Neuronal stem cell (in vitro differentiated cells): ENCODE measurements at regions not wholly inside any gene's neighbourhood (a gene's known extent, or its start where the extent isn't known, plus 50 kb on each side); places are given as distances from the start of the nearest gene placed in this dataset.

Experiments used
- DNase-seq: peaks from one replicate; pipeline ENCODE4 v3.0.0-alpha.2; 2013; ENCODE audit warnings: low spot score
- H2AFZ ChIP-seq: one replicate; pipeline ENCODE4 v1.6.1; 2013; ENCODE audit warnings: mild to moderate bottlenecking, low read length, inconsistent platforms
- H2AK5ac ChIP-seq: 2 replicates; pipeline ENCODE4 v1.6.1; 2013; ENCODE audit warnings: low read depth, mild to moderate bottlenecking, inconsistent platforms, low read length, moderate library complexity, mixed read lengths
- H2BK120ac ChIP-seq: 2 replicates; pipeline ENCODE4 v1.6.1; 2013; ENCODE audit warnings: low read depth, mild to moderate bottlenecking, inconsistent platforms, low read length, moderate library complexity, mixed read lengths
- H2BK12ac ChIP-seq: one replicate; pipeline ENCODE4 v1.6.1; 2013; ENCODE audit warnings: low read length, inconsistent platforms
- H2BK15ac ChIP-seq: 2 replicates; pipeline ENCODE4 v1.6.1; 2013; ENCODE audit warnings: mild to moderate bottlenecking, low read length, inconsistent platforms, mixed read lengths
- H2BK5ac ChIP-seq: one replicate; pipeline ENCODE4 v1.6.1; 2013; ENCODE audit warnings: inconsistent platforms, mild to moderate bottlenecking, low read length, moderate library complexity
- H3K14ac ChIP-seq: one replicate; pipeline ENCODE4 v1.6.1; 2013; ENCODE audit warnings: low read length, inconsistent platforms
- H3K18ac ChIP-seq: 2 replicates; pipeline ENCODE4 v1.6.1; 2013; ENCODE audit warnings: low read length, inconsistent platforms
- H3K23ac ChIP-seq: 2 replicates; pipeline ENCODE4 v1.6.1; 2013; ENCODE audit warnings: low read depth, mild to moderate bottlenecking, mixed read lengths, low read length, inconsistent platforms; ENCODE audit not compliant: poor library complexity
- H3K27ac ChIP-seq: replicated peaks from 3 replicates; pipeline ENCODE4 v1.5.1; 2013; ENCODE audit warnings: low read length, inconsistent platforms
- H3K27me3 ChIP-seq, 3 experiments: 2 replicates each; pipeline ENCODE4 v1.6.1; 2013; ENCODE audit warnings: low read length in 3 of 3, mild to moderate bottlenecking in 2 of 3, inconsistent platforms in 1 of 3, low read depth in 1 of 3, mixed read lengths in 1 of 3, moderate library complexity in 1 of 3; ENCODE audit not compliant: control insufficient read depth in 3 of 3, insufficient read depth in 3 of 3
- H3K36me3 ChIP-seq, 2 donors: replicated peaks in 1 of 2; 2 replicates each; pipeline ENCODE4 v1.6.1; 2013; ENCODE audit warnings: low read length in 2 of 2; ENCODE audit not compliant: control insufficient read depth in 2 of 2, insufficient read depth in 2 of 2
- H3K4ac ChIP-seq: 2 replicates; pipeline ENCODE4 v1.6.1; 2013; ENCODE audit warnings: inconsistent platforms, mild to moderate bottlenecking, low read length, moderate library complexity
- H3K4me1 ChIP-seq, 2 donors: 1 replicate in 1 of 2; 2 replicates in 1 of 2; pipeline ENCODE4 v1.6.1; 2013; ENCODE audit warnings: low read length in 2 of 2, low read depth in 1 of 2; ENCODE audit not compliant: control insufficient read depth in 2 of 2, insufficient read depth in 1 of 2
- H3K4me2 ChIP-seq: one replicate; pipeline ENCODE4 v1.6.1; 2013; ENCODE audit warnings: mild to moderate bottlenecking, low read length, inconsistent platforms; ENCODE audit not compliant: insufficient read depth, poor library complexity, severe bottlenecking
- H3K4me3 ChIP-seq, 2 donors: 2 replicates each; pipeline ENCODE4 v1.5.1; 2013; ENCODE audit warnings: low read length in 2 of 2, mild to moderate bottlenecking in 2 of 2, inconsistent platforms in 1 of 2, moderate library complexity in 1 of 2
- H3K79me1 ChIP-seq: one replicate; pipeline ENCODE4 v1.6.1; 2013; ENCODE audit warnings: low read depth, mild to moderate bottlenecking, inconsistent platforms, low read length, moderate library complexity
- H3K9ac ChIP-seq: one replicate; pipeline ENCODE4 v1.6.1; 2013; ENCODE audit warnings: mild to moderate bottlenecking, low read depth, low read length, inconsistent platforms; ENCODE audit not compliant: poor library complexity
- H3K9me3 ChIP-seq, 2 donors: replicated peaks in 1 of 2; 2 replicates each; pipeline versions ENCODE3 to v1.6.1; 2013; ENCODE audit warnings: low read length in 2 of 2, mild to moderate bottlenecking in 2 of 2, inconsistent platforms in 1 of 2, low read depth in 1 of 2, mixed read lengths in 1 of 2, moderate library complexity in 1 of 2; ENCODE audit not compliant: control insufficient read depth in 2 of 2, insufficient read depth in 1 of 2
- H4K8ac ChIP-seq: one replicate; pipeline ENCODE4 v1.6.1; 2013; ENCODE audit warnings: low read depth, mild to moderate bottlenecking, inconsistent platforms, low read length, moderate library complexity
- H4K91ac ChIP-seq: one replicate; pipeline ENCODE4 v1.6.1; 2013; ENCODE audit warnings: low read length, low read depth, mild to moderate bottlenecking, inconsistent platforms; ENCODE audit not compliant: poor library complexity
- WGBS, 2 donors: extraction: QIAGEN DNeasy Blood & Tissue Kit; methylation state at CpG; one replicate each; pipeline ENCODE4 v1.1.7; 2013; ENCODE audit warnings: missing lambda C conversion rate in 2 of 2, mixed read lengths in 1 of 2; ENCODE audit not compliant: insufficient read length in 2 of 2, insufficient replicate concordance in 1 of 2; ENCODE audit errors: extremely low coverage in 2 of 2; 5-methylcytosine and 5-hydroxymethylcytosine counted together

GRCh38 chr14:82432301-82433105 is 898.9 kb upstream of the SEL1L start:
- no peak for DNase-seq
- no CpG with 5 or more reads among the region's 3 CpGs for WGBS, 2 donors
- H3K27me3 ChIP-seq = no peaks in the 10 kb centered on the region

GRCh38 chr14:82438436-82438835 is 904.8 kb upstream of the SEL1L start:
- Histone ChIP-seq H4K91ac (no peak overlapping the region), H4K8ac (no peak overlapping the region), H2AK5ac (no peak overlapping the region), H3K79me1 (no peaks in the 10 kb centered on the region), H3K4me1 (no peaks in the 10 kb centered on the region), H3K4me2 (no peak overlapping the region), H3K9ac (no peak overlapping the region), H3K4me3 (no peak overlapping the region), H3K27me3 (no peaks in the 10 kb centered on the region), H3K23ac (no peak overlapping the region), H3K27ac (no peak overlapping the region), H2BK5ac (no peak overlapping the region), H3K9me3 (no peaks in the 10 kb centered on the region), H2BK12ac (no peak overlapping the region), H3K18ac (no peak overlapping the region), H3K14ac (no peak overlapping the region), H2AFZ (no peak overlapping the region), H3K4ac (no peak overlapping the region), H2BK120ac (no peak overlapping the region), H3K36me3 (no peaks in the 10 kb centered on the region), H2BK15ac (no peak overlapping the region)
- no peak for DNase-seq
- no CpG with 5 or more reads among the region's 2 CpGs for WGBS, 2 donors

More at GRCh38 chr14:82432301-82433105, 898.9 kb upstream of the SEL1L start:
- Histone ChIP-seq H3K9me3 (no peaks in the 10 kb centered on the region), H4K8ac (no peak overlapping the region), H2BK12ac (no peak overlapping the region), H3K14ac (no peak overlapping the region), H4K91ac (no peak overlapping the region), H3K27ac (no peak overlapping the region), H3K4ac (no peak overlapping the region), H2AFZ (peak overlapping the region; percentile 57), H3K18ac (no peak overlapping the region), H3K79me1 (no peaks in the 10 kb centered on the region), H2BK120ac (no peak overlapping the region), H3K4me3 (no peak overlapping the region), H3K36me3 (no peaks in the 10 kb centered on the region), H2BK15ac (no peak overlapping the region), H2BK5ac (no peak overlapping the region), H3K4me2 (no peak overlapping the region), H3K4me1 (peaks cover 0 to 4% of the 10 kb centered on the region in 2 donors), H3K9ac (no peak overlapping the region), H3K23ac (no peak overlapping the region), H2AK5ac (no peak overlapping the region)

GRCh38 chr14:82441270-82441669 is 907.6 kb upstream of the SEL1L start:
- H3K27ac ChIP-seq = no peak overlapping the region
- no peak overlapping the region for H3K9ac ChIP-seq
- no peak overlapping the region for H4K8ac ChIP-seq
- H3K36me3 ChIP-seq = no peaks in the 10 kb centered on the region
- no peak overlapping the region for H3K4me3 ChIP-seq
- no peaks in the 10 kb centered on the region for H3K9me3 ChIP-seq
- no peak overlapping the region for H3K23ac ChIP-seq
- H3K4me1 ChIP-seq = no peaks in the 10 kb centered on the region
- whole genome bisulfite sequencing, 2 donors = no CpG with 5 or more reads among the region's 3 CpGs
- H2BK15ac ChIP-seq = no peak overlapping the region
- no peak overlapping the region for H4K91ac ChIP-seq
- H3K4ac ChIP-seq = no peak overlapping the region
- no peaks in the 10 kb centered on the region for H3K27me3 ChIP-seq
- no peak overlapping the region for H2AK5ac ChIP-seq
- no peak overlapping the region for H2BK12ac ChIP-seq
- no peaks in the 10 kb centered on the region for H3K79me1 ChIP-seq
- no peak overlapping the region for H3K4me2 ChIP-seq
- no peak overlapping the region for H2BK120ac ChIP-seq
- H3K14ac ChIP-seq = no peak overlapping the region
- H3K18ac ChIP-seq = no peak overlapping the region
- no peak overlapping the region for H2AFZ ChIP-seq
- no peak overlapping the region for H2BK5ac ChIP-seq
- DNase-seq = no peak

GRCh38 chr14:82445810-82446570 is 912.3 kb upstream of the SEL1L start:
- no peak for DNase-seq
- no peak overlapping the region for H3K4me2 ChIP-seq
- no peak overlapping the region for H3K18ac ChIP-seq
- H3K9me3 ChIP-seq = no peaks in the 10 kb centered on the region
- no peak overlapping the region for H4K91ac ChIP-seq
- H2AFZ ChIP-seq = no peak overlapping the region
- H3K36me3 ChIP-seq = no peaks in the 10 kb centered on the region
- H2AK5ac ChIP-seq = no peak overlapping the region
- no peak overlapping the region for H2BK12ac ChIP-seq
- H4K8ac ChIP-seq = no peak overlapping the region
- no peak overlapping the region for H2BK15ac ChIP-seq
- H3K79me1 ChIP-seq = no peaks in the 10 kb centered on the region
- no peak overlapping the region for H3K23ac ChIP-seq
- H3K9ac ChIP-seq = no peak overlapping the region
- H3K27me3 ChIP-seq = no peaks in the 10 kb centered on the region
- no peak overlapping the region for H3K4me3 ChIP-seq
- no peak overlapping the region for H2BK5ac ChIP-seq
- WGBS, 2 donors = no CpG with 5 or more reads among the region's 5 CpGs
- no peak overlapping the region for H3K14ac ChIP-seq
- no peak overlapping the region for H3K27ac ChIP-seq
- H3K4ac ChIP-seq = no peak overlapping the region
- H2BK120ac ChIP-seq = no peak overlapping the region
- H3K4me1 ChIP-seq = no peaks in the 10 kb centered on the region
